Uterus (tissue), 3 donors: ENCODE measurements at regions not wholly inside any gene's neighbourhood (a gene's known extent, or its start where the extent isn't known, plus 50 kb on each side); places are given as distances from the start of the nearest gene placed in this dataset.

ENCODE experiments used
- DNase-seq, 2 donors: peaks; one replicate each; pipeline ENCODE4 v3.0.0-alpha.2; 2019 to 2020
- H3K27ac ChIP-seq, 2 donors: fragments of 200-600 bp; sonication (generic); 1 replicate in 1 of 2; 2 replicates in 1 of 2; pipeline ENCODE4 v1.5.1; 2016 to 2018
- H3K27me3 ChIP-seq, 2 donors: fragments of 200-600 bp; sonication (generic); one replicate each; pipeline ENCODE4 v1.5.1; 2018 to 2019; ENCODE audit warnings: control low read depth in 1 of 2
- H3K36me3 ChIP-seq, 2 donors: fragments of 200-600 bp; sonication (generic); one replicate each; pipeline ENCODE4 v1.5.1; 2019; ENCODE audit warnings: control low read depth in 1 of 2
- H3K4me1 ChIP-seq, 2 donors: fragments of 200-600 bp; sonication (generic); one replicate each; pipeline ENCODE4 v1.5.1; 2018 to 2019; ENCODE audit warnings: control low read depth in 1 of 2
- H3K4me3 ChIP-seq, 2 donors: fragments of 200-600 bp; sonication (generic); 1 replicate in 1 of 2; 2 replicates in 1 of 2; pipeline ENCODE4 v1.5.1; 2018 to 2019; ENCODE audit warnings: mild to moderate bottlenecking in 1 of 2
- H3K9me3 ChIP-seq, 2 donors: fragments of 200-600 bp; sonication (generic); one replicate each; pipeline ENCODE4 v1.5.1; 2019; ENCODE audit warnings: control low read depth in 1 of 2
- CTCF ChIP-seq, 4 experiments: fragments of 200-600 bp in 2 of 4; fragments of 450-650 bp in 2 of 4; sonication (generic) in 2 of 4; IDR thresholded peaks; one replicate each; pipeline ENCODE4 v1.5.1; 2016 to 2019; ENCODE audit warnings: antibody characterized with exemption in 4 of 4, mild to moderate bottlenecking in 2 of 4, moderate library complexity in 1 of 4
- POLR2A ChIP-seq, 2 donors: fragments of 450-650 bp; IDR thresholded peaks; one replicate each; pipeline ENCODE4 v1.6.1; 2016; ENCODE audit warnings: antibody characterized with exemption in 2 of 2, mild to moderate bottlenecking in 1 of 2, moderate library complexity in 1 of 2
- intact Hi-C: fragments of 100-400 bp; cut with DNase I; formaldehyde crosslinking; loops from one replicate; pipeline ENCODE4 v1.15.1; 2023; ENCODE audit warnings: low total_unique reads
- donor health status: DM: yes; HTN: yes; CAD: no.

GRCh38 chr5:5885782-5886181, 463.3 kb downstream of the ICE1 start:
- H3K9me3 ChIP-seq: no peaks in the 10 kb centered on the region
- H3K36me3 ChIP-seq: no peaks in the 10 kb centered on the region
- H3K27me3 ChIP-seq: no peaks in the 10 kb centered on the region
- intact Hi-C loops: no loop called here
- no peak overlapping the region for H3K4me3 ChIP-seq
- no peak overlapping the region for H3K27ac ChIP-seq
- TF ChIP-seq POLR2A (IDR thresholded peaks at IDR 0.05): no peak
- TF ChIP-seq CTCF (IDR thresholded peaks at IDR 0.05): no peak
- no peak for DNase-seq
- no peaks in the 10 kb centered on the region for H3K4me1 ChIP-seq

- no peaks in the 10 kb centered on the region for H3K4me1 ChIP-seq
- H3K27ac ChIP-seq: no peak overlapping the region
- H3K4me3 ChIP-seq: no peak overlapping the region
- H3K36me3 ChIP-seq: no peaks in the 10 kb centered on the region
- no peak for TF ChIP-seq CTCF (IDR thresholded peaks at IDR 0.05)
- no peak for TF ChIP-seq POLR2A (IDR thresholded peaks at IDR 0.05)
- DNase-seq: no peak
- intact Hi-C loops: no loop called here
- H3K27me3 ChIP-seq: no peaks in the 10 kb centered on the region
- H3K9me3 ChIP-seq: no peaks in the 10 kb centered on the region
Measured at GRCh38 chr5:5884593-5884992, 462.1 kb downstream of the ICE1 start.

- TF ChIP-seq POLR2A (IDR thresholded peaks at IDR 0.05): no peak
- no peak for TF ChIP-seq CTCF (IDR thresholded peaks at IDR 0.05)
- no peaks in the 10 kb centered on the region for H3K9me3 ChIP-seq
- intact Hi-C loops: no loop called here
- H3K4me1 ChIP-seq: no peaks in the 10 kb centered on the region
- no peak overlapping the region for H3K27ac ChIP-seq
- H3K4me3 ChIP-seq: no peak overlapping the region
- no peaks in the 10 kb centered on the region for H3K36me3 ChIP-seq
- no peaks in the 10 kb centered on the region for H3K27me3 ChIP-seq
- no peak for DNase-seq
Measured at GRCh38 chr5:5883562-5883961, 461.1 kb downstream of the ICE1 start.

GRCh38 chr5:5883146-5883545, 460.7 kb downstream of the ICE1 start:
- H3K4me1 ChIP-seq: no peaks in the 10 kb centered on the region
- DNase-seq: no peak
- H3K36me3 ChIP-seq: no peaks in the 10 kb centered on the region
- H3K9me3 ChIP-seq: no peaks in the 10 kb centered on the region
- no peak overlapping the region for H3K27ac ChIP-seq
- TF ChIP-seq POLR2A (IDR thresholded peaks at IDR 0.05) (no peak), CTCF (IDR thresholded peaks at IDR 0.05) (no peak)
- no peaks in the 10 kb centered on the region for H3K27me3 ChIP-seq
- no peak overlapping the region for H3K4me3 ChIP-seq
- intact Hi-C loops: no loop called here

GRCh38 chr5:5882706-5883105, 460.2 kb downstream of the ICE1 start:
- H3K27me3 ChIP-seq: no peaks in the 10 kb centered on the region
- H3K4me3 ChIP-seq: no peak overlapping the region
- no peaks in the 10 kb centered on the region for H3K36me3 ChIP-seq
- no peak overlapping the region for H3K27ac ChIP-seq
- no peaks in the 10 kb centered on the region for H3K9me3 ChIP-seq
- no peak for DNase-seq
- H3K4me1 ChIP-seq: no peaks in the 10 kb centered on the region
- intact Hi-C loops: no loop called here
- TF ChIP-seq POLR2A (IDR thresholded peaks at IDR 0.05) (no peak), CTCF (IDR thresholded peaks at IDR 0.05) (no peak)
